Right lobe of liver (tissue), 6 donors: ENCODE measurements at regions not wholly inside any gene's neighbourhood (a gene's known extent, or its start where the extent isn't known, plus 50 kb on each side); places are given as distances from the start of the nearest gene placed in this dataset.
"Not testable (repeated sequence)": the region's sequence is repeated elsewhere in the genome, so short reads cannot be mapped to it uniquely, and the experiment has no call there.

ENCODE experiments used
- ATAC-seq, 4 donors: fragments of 200-7000 bp; cut with Tn5 transposase; one replicate each; pipeline ENCODE4 v1.9.1; 2020; ENCODE audit warnings: mild to moderate bottlenecking in 4 of 4, moderate library complexity in 4 of 4
- DNase-seq, 3 donors: peaks; one replicate each; pipeline ENCODE4 v3.0.0-alpha.2; 2020
- H3K27ac ChIP-seq, 3 donors: fragments of 200-600 bp; one replicate each; pipeline ENCODE4 v1.8.0; 2022
- H3K27me3 ChIP-seq, 2 donors: fragments of 200-600 bp; one replicate each; pipeline ENCODE4 v1.8.0; 2022
- H3K36me3 ChIP-seq, 4 donors: fragments of 200-600 bp; sonication (generic) in 1 of 4; one replicate each; pipeline versions ENCODE4 v1.5.1 to v1.8.0; 2017 to 2022; ENCODE audit warnings: control low read depth in 1 of 4
- H3K4me1 ChIP-seq, 4 donors: fragments of 200-600 bp; sonication (generic) in 1 of 4; one replicate each; pipeline versions ENCODE4 v1.5.1 to v1.8.0; 2017 to 2022; ENCODE audit warnings: control low read depth in 1 of 4
- H3K4me3 ChIP-seq, 3 donors: fragments of 200-600 bp; one replicate each; pipeline ENCODE4 v1.8.0; 2022
- H3K9me3 ChIP-seq, 4 donors: fragments of 200-600 bp; sonication (generic) in 1 of 4; one replicate each; pipeline versions ENCODE4 v1.5.1 to v1.8.0; 2017 to 2022; ENCODE audit warnings: control low read depth in 1 of 4
- CTCF ChIP-seq, 4 donors: fragments of 200-600 bp in 3 of 4; fragments of 450-650 bp in 1 of 4; IDR thresholded peaks; one replicate each; pipeline versions ENCODE4 v1.5.1 to v1.8.0; 2016 to 2022; ENCODE audit warnings: antibody characterized with exemption in 4 of 4, mild to moderate bottlenecking in 2 of 4
- POLR2A ChIP-seq: fragments of 450-650 bp; IDR thresholded peaks from one replicate; pipeline ENCODE4 v1.6.1; 2017; ENCODE audit warnings: antibody characterized with exemption, mild to moderate bottlenecking
- WGBS: methylation state at CpG from one replicate; pipeline ENCODE4 v1.1.6; 2018; ENCODE audit warnings: low coverage, low lambda C conversion rate; ENCODE audit not compliant: insufficient coverage; ENCODE audit errors: missing lambda C conversion rate; 5-methylcytosine and 5-hydroxymethylcytosine counted together
- intact Hi-C, 2 donors: fragments of 100-400 bp; cut with DNase I; formaldehyde crosslinking; loops; one replicate each; pipeline versions ENCODE4 v1.11.2 to v1.14.1; 2022
- donor health status: DM: no; HTN: yes; CAD: no.
- donor health status: DM: no; HTN: no; CAD: no.
- donor health status: DM: no; HTN: no; CAD: no.
- donor health status: DM: no; HTN: yes; CAD: no.
- donor health status: DM: no; HTN: yes; CAD: no.

- H3K9me3 ChIP-seq: no peaks in the 10 kb centered on the region
- no peak overlapping the region for H3K4me3 ChIP-seq
- H3K27me3 ChIP-seq: no peaks in the 10 kb centered on the region
- ATAC-seq (no peak), DNase-seq (no peak)
- WGBS: 17% methylated on average over 1 of the region's 1 CpG
- TF ChIP-seq CTCF (IDR thresholded peaks at IDR 0.05): no peak
- no peak for TF ChIP-seq POLR2A
- no peaks in the 10 kb centered on the region for H3K36me3 ChIP-seq
- H3K27ac ChIP-seq: no peak overlapping the region
- intact Hi-C loops: no loop called here
- H3K4me1 ChIP-seq: no peaks in the 10 kb centered on the region
These were observed 442.4 kb downstream of the RBFOX1 start for GRCh38 chr16:7775072-7775488.

DNA sequence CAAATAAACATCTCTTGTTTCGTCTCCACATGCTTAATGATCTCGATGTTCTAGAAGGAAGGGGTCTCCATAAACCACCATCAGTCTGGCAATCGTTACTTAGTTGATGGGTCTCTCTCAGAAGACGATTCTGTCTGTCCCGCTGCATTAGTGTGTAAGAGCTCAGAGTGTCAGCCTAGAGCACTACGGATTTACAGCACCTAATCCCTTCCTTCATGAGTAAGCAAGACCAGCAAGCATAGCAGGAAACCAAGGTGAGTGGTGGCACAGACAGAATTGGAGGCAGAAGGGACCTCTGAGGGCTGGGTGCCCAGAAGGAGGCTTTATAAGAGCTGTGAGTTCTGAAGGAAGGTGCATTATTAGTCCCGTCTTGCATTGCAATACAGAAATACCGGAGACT, 440.1 kb downstream of the RBFOX1 start:
- Histone ChIP-seq H3K36me3 (no peaks in the 10 kb centered on the region), H3K4me3 (no peak overlapping the region), H3K27ac (no peak overlapping the region), H3K27me3 (no peaks in the 10 kb centered on the region), H3K9me3 (no peaks in the 10 kb centered on the region), H3K4me1 (no peaks in the 10 kb centered on the region)
- ATAC-seq: no peak
- DNase-seq: no peak
- TF ChIP-seq POLR2A (no peak), CTCF (IDR thresholded peaks at IDR 0.05) (no peak)
- intact Hi-C loops: no loop called here
- WGBS: 52% methylated on average over 8 of the region's 8 CpGs

DNA sequence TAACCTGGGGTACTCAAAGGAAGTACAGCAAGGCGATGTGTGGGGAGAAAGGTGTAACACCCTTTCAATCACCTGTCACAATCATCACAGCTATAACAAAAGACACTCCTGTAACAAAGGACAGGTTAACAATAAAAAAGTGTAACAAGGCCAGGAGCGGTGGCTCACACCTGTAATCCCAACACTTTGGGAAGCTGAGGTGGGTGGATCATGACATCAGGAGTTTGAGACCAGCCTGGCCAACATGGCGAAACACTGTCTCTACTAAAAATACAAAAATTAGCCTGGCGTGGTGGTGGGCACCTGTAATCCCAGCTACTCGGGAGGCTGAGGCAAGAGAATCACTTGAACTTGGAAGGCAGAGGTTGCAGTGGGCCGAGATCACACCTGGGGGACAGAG, 436.4 kb downstream of the RBFOX1 start:
- H3K4me1 ChIP-seq, intact Hi-C loops, H3K36me3 ChIP-seq, H3K27ac ChIP-seq, H3K9me3 ChIP-seq, ATAC-seq, H3K27me3 ChIP-seq, H3K4me3 ChIP-seq, DNase-seq: not testable (repeated sequence)
- WGBS: 58% methylated on average over 6 of the region's 6 CpGs

GRCh38 chr16:7765079-7765550, 432.5 kb downstream of the RBFOX1 start:
- intact Hi-C loops: no loop called here
- Histone ChIP-seq H3K4me3 (no peak overlapping the region), H3K27me3 (no peaks in the 10 kb centered on the region), H3K9me3 (no peaks in the 10 kb centered on the region), H3K27ac (no peak overlapping the region), H3K4me1 (no peaks in the 10 kb centered on the region), H3K36me3 (no peaks in the 10 kb centered on the region)
- DNase-seq (no peak), ATAC-seq (no peak)
- no peak for TF ChIP-seq CTCF (IDR thresholded peaks at IDR 0.05)
- no peak for TF ChIP-seq POLR2A
- WGBS: 22% methylated on average over 3 of the region's 3 CpGs

DNA sequence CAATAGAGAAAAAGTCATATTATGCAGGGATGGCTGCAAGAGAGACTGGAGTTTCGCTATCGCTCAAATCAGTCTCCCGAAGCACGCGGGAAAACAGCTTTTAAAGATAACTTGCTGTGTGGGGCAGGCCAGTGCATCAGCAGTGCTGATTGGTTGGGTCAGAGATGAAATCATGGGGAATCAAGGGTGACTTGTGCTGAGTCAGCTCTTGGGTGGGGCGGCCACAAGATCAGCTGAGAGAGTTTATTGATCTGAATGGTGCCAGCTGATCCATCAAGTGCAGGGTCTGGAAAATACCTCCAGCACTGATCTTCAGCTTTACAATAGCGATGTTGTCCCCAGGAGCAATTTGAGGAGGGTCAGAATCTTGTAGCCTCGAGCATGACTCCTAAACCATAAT, 430.5 kb downstream of the RBFOX1 start:
- H3K4me1 ChIP-seq: no peaks in the 10 kb centered on the region
- H3K36me3 ChIP-seq: no peaks in the 10 kb centered on the region
- no peak for DNase-seq
- no peak overlapping the region for H3K4me3 ChIP-seq
- WGBS: 58% methylated on average over 5 of the region's 8 CpGs
- H3K27ac ChIP-seq: no peak overlapping the region
- no peaks in the 10 kb centered on the region for H3K27me3 ChIP-seq
- ATAC-seq: no peak
- TF ChIP-seq CTCF (IDR thresholded peaks at IDR 0.05): no peak
- no peak for TF ChIP-seq POLR2A
- H3K9me3 ChIP-seq: no peaks in the 10 kb centered on the region
- intact Hi-C loops: no loop called here
